Endothelial cell (in vitro differentiated cells): ENCODE measurements at regions not wholly inside any gene's neighbourhood (a gene's known extent, or its start where the extent isn't known, plus 50 kb on each side); places are given as distances from the start of the nearest gene placed in this dataset.
"Not testable (repeated sequence)": the region's sequence is repeated elsewhere in the genome, so short reads cannot be mapped to it uniquely, and the experiment has no call there.

ENCODE experiments used
- DNase-seq: peaks from one replicate; pipeline ENCODE4 v3.0.0; 2021; ENCODE audit warnings: low spot score
- H3K27ac Mint-ChIP-seq: one replicate; pipeline ENCODE4 v1.8.0; 2021; ENCODE audit warnings: mixed read lengths, inconsistent platforms; ENCODE audit not compliant: unreplicated experiment
- H3K27me3 Mint-ChIP-seq: one replicate; pipeline ENCODE4 v1.8.0; 2021; ENCODE audit warnings: mild to moderate bottlenecking, moderate library complexity, mixed read lengths, inconsistent platforms; ENCODE audit not compliant: unreplicated experiment
- H3K36me3 Mint-ChIP-seq: one replicate; pipeline ENCODE4 v1.8.0; 2021; ENCODE audit warnings: mild to moderate bottlenecking, low read depth, mixed read lengths, inconsistent platforms; ENCODE audit not compliant: unreplicated experiment
- H3K4me1 Mint-ChIP-seq: one replicate; pipeline ENCODE4 v1.8.0; 2021; ENCODE audit warnings: mild to moderate bottlenecking, mixed read lengths, inconsistent platforms; ENCODE audit not compliant: unreplicated experiment
- H3K4me3 Mint-ChIP-seq: one replicate; pipeline ENCODE4 v1.8.0; 2021; ENCODE audit warnings: mild to moderate bottlenecking, mixed read lengths, inconsistent platforms; ENCODE audit not compliant: unreplicated experiment
- H3K9me3 Mint-ChIP-seq: one replicate; pipeline ENCODE4 v1.8.0; 2021; ENCODE audit warnings: mixed read lengths, inconsistent platforms; ENCODE audit not compliant: unreplicated experiment

- H3K36me3 Mint-ChIP-seq, H3K4me1 Mint-ChIP-seq, DNase-seq, H3K4me3 Mint-ChIP-seq, H3K27ac Mint-ChIP-seq, H3K9me3 Mint-ChIP-seq, H3K27me3 Mint-ChIP-seq: not testable (repeated sequence)
Observed at GRCh38 chr15:31687088-31687487, 343.2 kb upstream of the CHRNA7 start.

- H3K27ac Mint-ChIP-seq, H3K36me3 Mint-ChIP-seq, H3K9me3 Mint-ChIP-seq, DNase-seq, H3K4me3 Mint-ChIP-seq, H3K27me3 Mint-ChIP-seq, H3K4me1 Mint-ChIP-seq: not testable (repeated sequence)
Observed at GRCh38 chr15:31696509-31696908, 333.8 kb upstream of the CHRNA7 start.

GRCh38 chr15:31705076-31705678 is 325.1 kb upstream of the CHRNA7 start:
- DNase-seq, H3K4me1 Mint-ChIP-seq, H3K4me3 Mint-ChIP-seq, H3K36me3 Mint-ChIP-seq, H3K9me3 Mint-ChIP-seq, H3K27ac Mint-ChIP-seq, H3K27me3 Mint-ChIP-seq: not testable (repeated sequence)

- H3K27ac Mint-ChIP-seq, H3K27me3 Mint-ChIP-seq, DNase-seq, H3K36me3 Mint-ChIP-seq, H3K4me3 Mint-ChIP-seq, H3K4me1 Mint-ChIP-seq, H3K9me3 Mint-ChIP-seq: not testable (repeated sequence)
Observed at GRCh38 chr15:31707944-31708702, 322.2 kb upstream of the CHRNA7 start.

GRCh38 chr15:31708703-31709327 is 321.5 kb upstream of the CHRNA7 start:
- H3K27me3 Mint-ChIP-seq, H3K27ac Mint-ChIP-seq, H3K9me3 Mint-ChIP-seq, H3K4me3 Mint-ChIP-seq, H3K4me1 Mint-ChIP-seq, DNase-seq, H3K36me3 Mint-ChIP-seq: not testable (repeated sequence)

GRCh38 chr15:31709479-31709878 is 320.8 kb upstream of the CHRNA7 start:
- H3K4me3 Mint-ChIP-seq, DNase-seq, H3K27me3 Mint-ChIP-seq, H3K36me3 Mint-ChIP-seq, H3K27ac Mint-ChIP-seq, H3K4me1 Mint-ChIP-seq, H3K9me3 Mint-ChIP-seq: not testable (repeated sequence)

GRCh38 chr15:31710806-31711205 is 319.5 kb upstream of the CHRNA7 start:
- H3K36me3 Mint-ChIP-seq, H3K27ac Mint-ChIP-seq, H3K9me3 Mint-ChIP-seq, H3K27me3 Mint-ChIP-seq, DNase-seq, H3K4me1 Mint-ChIP-seq, H3K4me3 Mint-ChIP-seq: not testable (repeated sequence)

- not testable (repeated sequence) for H3K27ac Mint-ChIP-seq, DNase-seq, H3K4me1 Mint-ChIP-seq, H3K36me3 Mint-ChIP-seq, H3K4me3 Mint-ChIP-seq, H3K9me3 Mint-ChIP-seq, H3K27me3 Mint-ChIP-seq
Observed at GRCh38 chr15:31715208-31715607, 315.1 kb upstream of the CHRNA7 start.

- not testable (repeated sequence) for H3K27me3 Mint-ChIP-seq, H3K9me3 Mint-ChIP-seq, H3K4me1 Mint-ChIP-seq, DNase-seq, H3K27ac Mint-ChIP-seq, H3K4me3 Mint-ChIP-seq, H3K36me3 Mint-ChIP-seq
Observed at GRCh38 chr15:31718625-31719024, 311.7 kb upstream of the CHRNA7 start.

- not testable (repeated sequence) for H3K4me1 Mint-ChIP-seq, H3K27ac Mint-ChIP-seq, H3K4me3 Mint-ChIP-seq, H3K27me3 Mint-ChIP-seq, H3K36me3 Mint-ChIP-seq, DNase-seq, H3K9me3 Mint-ChIP-seq
Observed at GRCh38 chr15:31719396-31720022, 310.8 kb upstream of the CHRNA7 start.

- H3K4me1 Mint-ChIP-seq, H3K36me3 Mint-ChIP-seq, H3K4me3 Mint-ChIP-seq, H3K27me3 Mint-ChIP-seq, H3K27ac Mint-ChIP-seq, H3K9me3 Mint-ChIP-seq, DNase-seq: not testable (repeated sequence)
Observed at GRCh38 chr15:31723019-31723418, 307.3 kb upstream of the CHRNA7 start.

GRCh38 chr15:31724903-31725302 is 305.4 kb upstream of the CHRNA7 start:
- not testable (repeated sequence) for H3K27me3 Mint-ChIP-seq

More at GRCh38 chr15:31724903-31725302, 305.4 kb upstream of the CHRNA7 start:
- DNase-seq, H3K9me3 Mint-ChIP-seq, H3K4me1 Mint-ChIP-seq, H3K27ac Mint-ChIP-seq, H3K4me3 Mint-ChIP-seq, H3K36me3 Mint-ChIP-seq: not testable (repeated sequence)
